ENCODE measurements at regions not wholly inside any gene's neighbourhood (a gene's known extent, or its start where the extent isn't known, plus 50 kb on each side); places are given as distances from the start of the nearest gene placed in this dataset.

DNA sequence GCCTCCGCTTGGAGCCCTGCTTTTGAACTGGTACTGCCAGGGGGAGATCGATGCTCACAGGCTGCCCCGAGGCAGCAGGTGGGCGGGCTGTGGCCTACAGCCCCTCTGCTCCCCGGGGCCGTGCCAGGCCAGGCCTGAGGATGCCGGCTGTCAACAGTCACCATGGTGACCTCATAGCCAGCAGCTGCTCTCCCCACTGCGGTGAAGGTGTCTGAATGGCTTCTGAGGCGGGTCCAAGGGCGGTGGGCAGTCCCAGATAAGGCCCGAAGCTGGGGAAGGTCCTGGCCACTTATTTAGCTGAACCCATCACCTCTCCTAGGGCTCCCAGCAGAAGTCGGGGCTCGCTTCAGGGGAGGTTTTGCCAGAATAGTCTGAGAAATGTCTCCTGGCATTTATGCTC lies 179.3 kb downstream of the ARHGAP12 start:
- TF ChIP-seq, protein P1, sequence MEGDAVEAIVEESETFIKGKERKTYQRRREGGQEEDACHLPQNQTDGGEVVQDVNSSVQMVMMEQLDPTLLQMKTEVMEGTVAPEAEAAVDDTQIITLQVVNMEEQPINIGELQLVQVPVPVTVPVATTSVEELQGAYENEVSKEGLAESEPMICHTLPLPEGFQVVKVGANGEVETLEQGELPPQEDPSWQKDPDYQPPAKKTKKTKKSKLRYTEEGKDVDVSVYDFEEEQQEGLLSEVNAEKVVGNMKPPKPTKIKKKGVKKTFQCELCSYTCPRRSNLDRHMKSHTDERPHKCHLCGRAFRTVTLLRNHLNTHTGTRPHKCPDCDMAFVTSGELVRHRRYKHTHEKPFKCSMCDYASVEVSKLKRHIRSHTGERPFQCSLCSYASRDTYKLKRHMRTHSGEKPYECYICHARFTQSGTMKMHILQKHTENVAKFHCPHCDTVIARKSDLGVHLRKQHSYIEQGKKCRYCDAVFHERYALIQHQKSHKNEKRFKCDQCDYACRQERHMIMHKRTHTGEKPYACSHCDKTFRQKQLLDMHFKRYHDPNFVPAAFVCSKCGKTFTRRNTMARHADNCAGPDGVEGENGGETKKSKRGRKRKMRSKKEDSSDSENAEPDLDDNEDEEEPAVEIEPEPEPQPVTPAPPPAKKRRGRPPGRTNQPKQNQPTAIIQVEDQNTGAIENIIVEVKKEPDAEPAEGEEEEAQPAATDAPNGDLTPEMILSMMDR (IDR thresholded peaks at IDR 0.05): no peak
- TF ChIP-seq POLR2A (IDR thresholded peaks at IDR 0.05): no peak
